Left ventricle myocardium inferior (tissue), 1 donor: ENCODE measurements at regions not wholly inside any gene's neighbourhood (a gene's known extent, or its start where the extent isn't known, plus 50 kb on each side); places are given as distances from the start of the nearest gene placed in this dataset.
A peak's percentile ranks its signal among the peaks of the same experiment; 100 is the strongest.

Experiments
- DNase-seq: peaks from one replicate; pipeline ENCODE4 v3.0.0-alpha.2; 2020
- H3K27ac ChIP-seq: fragments of 200-600 bp; replicated peaks from 2 replicates; pipeline ENCODE4 v1.8.0; 2021
- H3K27me3 ChIP-seq: fragments of 200-600 bp; 2 replicates; pipeline ENCODE4 v1.8.0; 2021; ENCODE audit warnings: low read depth
- H3K36me3 ChIP-seq: fragments of 200-600 bp; 2 replicates; pipeline ENCODE4 v1.8.0; 2021
- H3K4me1 ChIP-seq: fragments of 200-600 bp; 2 replicates; pipeline ENCODE4 v1.8.0; 2021
- H3K4me3 ChIP-seq: fragments of 200-600 bp; 2 replicates; pipeline ENCODE4 v1.8.0; 2021; ENCODE audit warnings: mild to moderate bottlenecking, moderate library complexity
- H3K9me3 ChIP-seq: fragments of 200-600 bp; replicated peaks from 2 replicates; pipeline ENCODE4 v1.8.0; 2021
- intact Hi-C: fragments of 100-400 bp; cut with micrococcal nuclease; formaldehyde crosslinking; loops from one replicate; pipeline ENCODE4 v1.11.0; 2022
- TF ChIP-seq, protein P1 (sequence below): fragments of 200-600 bp; IDR thresholded peaks from 2 replicates; pipeline ENCODE4 v1.8.0; 2021; ENCODE audit warnings: antibody characterized with exemption, mild to moderate bottlenecking, borderline replicate concordance
- donor health status: DM: no; HTN: yes; CAD: no; lungs with severe emphysema.

DNA sequence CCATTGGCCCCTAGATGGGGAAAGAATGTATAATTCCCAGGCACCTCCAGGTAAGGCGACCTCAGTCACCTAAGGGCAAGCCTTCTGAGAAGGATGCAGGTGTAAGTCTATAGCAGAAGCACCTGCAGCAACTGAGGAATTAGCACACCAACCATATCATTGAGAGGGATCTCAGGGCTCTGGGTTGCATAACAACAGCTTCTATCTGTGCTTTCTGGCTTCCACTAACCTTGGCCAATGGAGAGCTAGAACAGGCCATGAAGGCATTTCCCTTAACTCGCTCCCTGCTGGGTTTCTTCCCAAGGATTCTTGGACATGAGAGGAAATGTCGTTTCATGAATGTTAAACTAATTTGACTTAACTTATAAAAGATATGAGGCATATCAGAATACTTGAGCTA is 177.8 kb upstream of the GK2 start:
- Histone ChIP-seq H3K27me3 (no peaks in the 10 kb centered on the region), H3K27ac (no peak overlapping the region), H3K4me1 (peaks cover 10% of the 10 kb centered on the region), H3K9me3 (no peaks in the 10 kb centered on the region), H3K4me3 (no peak overlapping the region), H3K36me3 (no peaks in the 10 kb centered on the region)
- DNase-seq = no peak
- intact Hi-C loops = no loop called here
- TF ChIP-seq, protein P1, sequence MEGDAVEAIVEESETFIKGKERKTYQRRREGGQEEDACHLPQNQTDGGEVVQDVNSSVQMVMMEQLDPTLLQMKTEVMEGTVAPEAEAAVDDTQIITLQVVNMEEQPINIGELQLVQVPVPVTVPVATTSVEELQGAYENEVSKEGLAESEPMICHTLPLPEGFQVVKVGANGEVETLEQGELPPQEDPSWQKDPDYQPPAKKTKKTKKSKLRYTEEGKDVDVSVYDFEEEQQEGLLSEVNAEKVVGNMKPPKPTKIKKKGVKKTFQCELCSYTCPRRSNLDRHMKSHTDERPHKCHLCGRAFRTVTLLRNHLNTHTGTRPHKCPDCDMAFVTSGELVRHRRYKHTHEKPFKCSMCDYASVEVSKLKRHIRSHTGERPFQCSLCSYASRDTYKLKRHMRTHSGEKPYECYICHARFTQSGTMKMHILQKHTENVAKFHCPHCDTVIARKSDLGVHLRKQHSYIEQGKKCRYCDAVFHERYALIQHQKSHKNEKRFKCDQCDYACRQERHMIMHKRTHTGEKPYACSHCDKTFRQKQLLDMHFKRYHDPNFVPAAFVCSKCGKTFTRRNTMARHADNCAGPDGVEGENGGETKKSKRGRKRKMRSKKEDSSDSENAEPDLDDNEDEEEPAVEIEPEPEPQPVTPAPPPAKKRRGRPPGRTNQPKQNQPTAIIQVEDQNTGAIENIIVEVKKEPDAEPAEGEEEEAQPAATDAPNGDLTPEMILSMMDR = no peak

DNA sequence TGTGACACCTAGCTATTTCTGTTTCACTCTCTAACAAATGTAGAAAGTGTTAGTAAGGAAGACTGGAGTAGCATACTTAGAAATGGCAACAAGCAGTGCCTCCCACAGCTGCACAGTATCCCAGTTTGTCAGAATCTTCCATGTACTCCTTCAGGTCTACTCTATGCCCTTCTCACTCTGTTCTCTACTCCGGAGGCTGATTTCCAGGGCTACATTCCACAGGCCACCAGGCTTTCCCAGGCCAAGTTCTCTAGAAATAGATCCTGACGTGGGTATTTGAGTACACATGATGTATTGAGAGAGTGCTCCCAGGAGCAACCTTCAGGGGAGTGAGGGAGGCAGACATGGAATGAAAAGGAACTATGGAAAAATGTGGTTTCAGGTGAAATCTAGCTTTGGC is 177.3 kb upstream of the GK2 start:
- Histone ChIP-seq H3K27ac (peak overlapping the region; percentile 29), H3K36me3 (no peaks in the 10 kb centered on the region), H3K4me1 (peaks cover 10% of the 10 kb centered on the region), H3K4me3 (no peak overlapping the region), H3K9me3 (no peaks in the 10 kb centered on the region), H3K27me3 (no peaks in the 10 kb centered on the region)
- TF ChIP-seq, protein P1 = no peak
- no peak for DNase-seq
- intact Hi-C loops = no loop called here

DNA sequence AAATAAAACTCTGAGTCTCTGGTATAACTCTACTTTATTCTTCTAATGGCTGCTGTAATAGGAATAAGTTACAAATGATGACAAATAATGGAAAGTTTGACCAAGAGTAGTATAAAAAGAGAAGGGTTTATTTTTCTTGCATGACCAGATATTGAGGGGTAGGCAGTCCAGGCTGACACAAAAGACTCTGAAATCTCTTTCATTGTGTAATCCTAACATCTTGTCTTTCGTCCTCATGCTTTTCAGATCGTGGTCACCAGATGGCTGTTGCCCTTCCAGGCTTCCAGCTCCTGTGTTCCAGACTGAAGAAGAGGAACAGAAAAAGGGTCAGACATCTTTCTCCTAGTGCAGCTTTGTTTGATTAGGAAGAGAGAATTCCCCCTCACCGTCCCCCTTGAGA is 176.9 kb upstream of the GK2 start:
- intact Hi-C loops = no loop called here
- H3K4me1 ChIP-seq = peaks cover 10% of the 10 kb centered on the region

DNA sequence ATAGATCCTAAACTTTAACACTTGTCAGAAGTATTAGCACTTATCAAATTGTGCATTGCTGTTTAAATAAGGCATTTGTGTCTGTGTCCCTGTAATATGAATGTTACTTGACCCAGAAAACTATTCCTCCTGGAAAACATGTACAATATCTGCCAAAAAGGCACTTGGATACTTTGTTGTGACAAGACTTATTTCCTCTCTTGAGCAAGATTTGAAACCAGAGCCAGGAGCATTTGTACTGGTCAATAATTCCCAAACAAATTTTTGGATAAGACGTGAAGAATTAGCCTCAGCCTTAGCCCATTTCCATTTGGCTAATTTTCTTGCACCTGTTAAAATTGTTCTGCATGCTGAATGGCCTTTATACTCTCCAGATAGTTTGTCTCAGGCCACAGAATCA is 176.3 kb upstream of the GK2 start:
- H3K4me3 ChIP-seq = no peak overlapping the region
- intact Hi-C loops = no loop called here
- H3K36me3 ChIP-seq = no peaks in the 10 kb centered on the region
- H3K4me1 ChIP-seq = peaks cover 10% of the 10 kb centered on the region
- H3K9me3 ChIP-seq = no peaks in the 10 kb centered on the region
- no peaks in the 10 kb centered on the region for H3K27me3 ChIP-seq
- DNase-seq = no peak
- H3K27ac ChIP-seq = peak overlapping the region; percentile 29
- TF ChIP-seq, protein P1 = no peak

More for the DNA sequence above, 176.9 kb upstream of the GK2 start:
- H3K36me3 ChIP-seq = no peaks in the 10 kb centered on the region
- peak overlapping the region; percentile 29 for H3K27ac ChIP-seq
- no peak overlapping the region for H3K4me3 ChIP-seq
- H3K27me3 ChIP-seq = no peaks in the 10 kb centered on the region
- H3K9me3 ChIP-seq = no peaks in the 10 kb centered on the region
- DNase-seq = no peak
- TF ChIP-seq, protein P1 = no peak

DNA sequence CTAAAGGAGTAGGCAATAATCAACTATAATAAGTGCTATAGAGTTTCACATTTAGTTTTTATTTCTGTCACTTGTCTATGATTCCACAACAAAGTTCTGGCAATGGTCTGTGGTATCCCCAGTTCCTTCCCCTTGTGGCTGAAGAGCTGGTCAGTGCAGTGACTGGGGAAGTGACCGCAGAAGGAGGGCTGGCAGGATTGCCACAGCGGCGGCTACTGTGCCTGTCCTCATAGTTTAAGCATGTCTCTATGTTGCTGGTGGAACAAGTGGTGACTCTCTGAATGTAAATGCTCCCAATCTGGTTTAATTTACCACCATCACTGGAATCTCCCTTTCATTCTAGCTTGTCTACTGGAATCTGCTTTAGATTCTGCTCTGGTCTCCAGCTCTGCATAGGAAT is 170.6 kb upstream of the GK2 start:
- intact Hi-C loops = no loop called here

More for the DNA sequence above, 170.6 kb upstream of the GK2 start:
- TF ChIP-seq, protein P1 = no peak
- Histone ChIP-seq H3K36me3 (no peaks in the 10 kb centered on the region), H3K27ac (no peak overlapping the region), H3K9me3 (no peaks in the 10 kb centered on the region), H3K4me1 (peaks cover 5% of the 10 kb centered on the region), H3K4me3 (no peak overlapping the region), H3K27me3 (no peaks in the 10 kb centered on the region)
- DNase-seq = no peak
